Right renal pelvis (tissue), 4 donors: ENCODE measurements at regions not wholly inside any gene's neighbourhood (a gene's known extent, or its start where the extent isn't known, plus 50 kb on each side); places are given as distances from the start of the nearest gene placed in this dataset.
"Not testable (repeated sequence)": the region's sequence is repeated elsewhere in the genome, so short reads cannot be mapped to it uniquely, and the experiment has no call there.

Experiments
- DNase-seq, 4 donors: peaks; one replicate each; pipeline ENCODE4 v3.0.0-alpha.2; 2013; ENCODE audit warnings: low read depth in 4 of 4, low spot score in 3 of 4, missing footprints in 1 of 4

- DNase-seq = no peak
These were observed 51.5 kb upstream of the IFNE start for GRCh38 chr9:21533597-21533996.

GRCh38 chr9:21535396-21535795, 53.3 kb upstream of the IFNE start:
- no peak for DNase-seq

DNA sequence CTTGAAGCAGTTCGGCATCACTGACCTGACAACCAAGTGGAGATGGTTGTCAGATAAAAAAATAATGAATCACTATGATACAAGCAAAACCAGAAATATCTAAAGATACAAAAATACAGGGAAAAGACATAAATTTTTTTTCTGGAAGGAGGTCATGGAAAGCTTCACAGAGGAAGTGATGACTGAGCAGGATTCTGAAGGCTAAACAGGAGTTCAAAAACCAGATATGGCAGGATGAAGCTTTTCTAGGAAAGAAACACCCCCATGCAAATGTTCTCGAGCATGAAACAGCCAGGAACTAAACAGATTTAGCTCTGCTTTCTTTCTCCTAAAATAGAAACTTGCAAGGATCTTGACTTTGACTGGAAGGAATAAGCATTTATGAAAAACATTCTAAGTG, 60.7 kb upstream of the IFNE start:
- no peak for DNase-seq

DNA sequence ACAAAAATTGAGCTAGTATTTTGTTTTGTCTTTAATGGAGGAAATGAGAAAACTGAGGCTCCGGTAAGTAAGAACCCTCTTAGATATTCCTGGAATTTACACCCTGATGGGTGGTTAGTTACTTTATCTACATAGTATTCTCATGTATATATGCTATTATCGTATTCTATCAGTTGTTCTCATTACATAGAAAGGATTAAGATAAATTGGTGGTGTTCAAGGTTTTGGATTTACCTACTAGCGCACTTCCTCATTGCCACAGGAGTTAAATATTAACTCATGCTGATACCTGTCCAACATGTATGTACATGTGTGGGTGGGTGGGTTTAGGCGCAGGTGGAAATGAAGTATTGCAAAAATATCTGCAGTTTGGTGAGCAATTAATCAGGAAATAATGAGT, 61.1 kb upstream of the IFNE start:
- DNase-seq = no peak

GRCh38 chr9:21543816-21544215, 61.7 kb upstream of the IFNE start:
- DNase-seq = not testable (repeated sequence)

GRCh38 chr9:21546949-21547348, 64.8 kb upstream of the IFNE start:
- no peak for DNase-seq

- no peak for DNase-seq
These were observed 67.2 kb upstream of the IFNE start for GRCh38 chr9:21549251-21549765.

DNA sequence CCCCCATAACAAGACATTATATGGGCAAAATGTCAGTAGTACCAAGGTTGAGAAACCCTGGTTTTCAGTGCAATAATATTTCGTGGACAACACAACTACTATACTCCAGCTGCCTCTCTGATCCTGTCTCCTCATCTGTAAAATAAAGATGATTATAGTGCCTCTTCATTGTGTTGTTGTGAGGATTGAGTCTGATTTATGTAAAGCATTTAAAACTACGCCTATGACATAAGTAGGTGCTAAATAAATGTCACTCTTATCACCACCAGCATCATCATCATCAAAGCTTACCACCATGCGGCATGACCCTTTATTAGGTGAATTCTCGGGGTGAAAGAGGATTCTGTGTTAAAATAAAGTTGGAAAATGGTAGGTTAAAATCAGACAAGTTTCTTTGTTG, 67.8 kb upstream of the IFNE start:
- no peak for DNase-seq

GRCh38 chr9:21550392-21550791, 68.3 kb upstream of the IFNE start:
- DNase-seq = no peak

DNA sequence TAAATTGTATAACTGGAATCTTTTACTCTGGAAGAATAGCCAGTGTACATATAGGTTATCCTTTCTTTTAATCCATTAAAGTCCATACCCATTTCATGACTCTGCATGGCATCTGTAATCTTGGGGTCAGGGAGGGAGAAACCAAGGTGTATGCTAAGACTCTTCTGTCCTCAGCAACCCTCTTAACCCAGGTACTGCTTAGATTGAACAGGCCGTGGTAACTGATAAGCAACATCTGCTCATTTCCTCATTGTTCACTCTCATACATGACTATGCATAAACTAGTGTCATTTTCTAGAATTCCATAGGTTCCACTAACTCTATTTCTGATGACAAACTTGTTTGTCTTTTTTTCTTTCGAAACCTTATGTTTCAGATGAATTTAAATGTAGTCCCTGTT, 69.3 kb upstream of the IFNE start:
- no peak for DNase-seq

DNA sequence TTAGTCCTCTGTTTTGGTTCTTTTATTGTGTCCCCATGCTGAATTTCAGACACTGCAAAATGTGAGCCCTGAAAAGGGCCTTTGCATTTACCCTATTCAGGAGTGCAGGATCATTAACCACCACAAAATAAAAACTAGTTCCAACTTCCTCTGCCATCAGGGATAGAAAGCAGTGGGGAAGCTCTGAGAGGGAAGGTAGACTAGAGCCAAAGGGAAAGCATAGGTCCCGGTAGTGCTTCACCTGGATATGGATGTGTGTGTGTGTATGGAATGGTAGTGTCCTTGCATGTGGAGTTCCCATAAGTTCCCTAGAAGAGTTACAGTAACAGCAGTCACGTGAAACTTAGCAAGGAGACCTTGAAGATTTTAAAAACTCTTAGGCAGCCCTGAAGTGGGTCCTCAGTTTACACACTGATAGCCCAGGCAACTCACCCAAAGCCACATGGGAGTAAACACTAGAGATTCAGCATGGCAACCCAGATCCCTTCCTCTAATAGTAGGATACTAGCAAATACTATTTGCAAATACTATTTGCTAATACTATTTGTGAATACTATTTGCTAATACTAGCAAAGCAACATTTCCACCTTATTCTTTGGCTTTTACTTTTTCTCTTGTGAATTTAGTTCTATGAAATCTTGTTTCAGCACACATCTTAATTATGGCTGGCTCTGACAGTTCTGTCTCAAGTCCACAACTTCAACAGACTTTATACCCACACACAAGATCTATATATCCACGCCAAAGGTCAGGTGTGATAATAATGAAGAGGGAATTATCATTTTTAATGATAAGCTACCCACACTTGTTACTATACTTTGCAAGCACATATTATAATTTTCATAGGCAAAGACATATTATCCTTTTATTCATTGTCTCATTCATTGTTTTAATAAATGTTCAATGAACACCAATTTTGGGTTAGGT, 70.4 kb upstream of the IFNE start:
- no peak for DNase-seq

DNA sequence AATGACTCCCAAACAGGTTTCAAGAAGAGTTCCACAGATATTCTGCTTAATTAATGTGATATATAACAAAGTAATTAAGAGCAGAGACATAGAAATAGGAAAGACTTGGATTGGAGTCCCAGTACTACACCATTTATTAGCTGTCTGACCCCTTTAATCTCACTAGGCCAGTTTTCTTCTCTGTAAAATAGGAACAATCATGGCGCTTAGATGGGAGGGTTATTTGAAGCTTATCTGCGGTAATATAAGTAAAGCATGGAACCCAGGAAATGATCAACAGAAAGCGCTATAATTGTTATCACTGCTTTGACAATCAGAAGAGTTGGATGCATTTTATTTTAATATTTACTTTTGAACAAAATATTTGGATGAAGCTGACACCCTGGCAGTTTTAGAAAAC, 71.3 kb upstream of the IFNE start:
- no peak for DNase-seq

DNA sequence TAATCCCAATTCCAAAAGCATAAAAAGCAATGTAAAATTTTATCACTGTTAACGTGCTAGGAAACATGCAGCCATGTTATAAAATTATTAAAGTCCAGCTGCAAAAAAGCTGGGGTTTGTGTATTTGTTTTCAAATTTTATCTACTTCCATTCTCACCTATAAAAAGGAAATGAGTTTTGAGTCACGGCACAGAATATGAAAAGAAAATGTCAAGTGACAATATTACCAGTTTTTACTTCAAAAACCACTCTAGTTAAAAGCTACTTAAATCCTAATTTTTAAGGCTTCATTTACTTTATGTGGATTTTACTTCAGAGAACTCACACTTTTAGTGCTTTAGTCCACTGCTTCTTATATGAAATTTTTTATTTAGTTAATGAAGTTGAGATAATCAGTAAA, 72.7 kb upstream of the IFNE start:
- DNase-seq = no peak

DNA sequence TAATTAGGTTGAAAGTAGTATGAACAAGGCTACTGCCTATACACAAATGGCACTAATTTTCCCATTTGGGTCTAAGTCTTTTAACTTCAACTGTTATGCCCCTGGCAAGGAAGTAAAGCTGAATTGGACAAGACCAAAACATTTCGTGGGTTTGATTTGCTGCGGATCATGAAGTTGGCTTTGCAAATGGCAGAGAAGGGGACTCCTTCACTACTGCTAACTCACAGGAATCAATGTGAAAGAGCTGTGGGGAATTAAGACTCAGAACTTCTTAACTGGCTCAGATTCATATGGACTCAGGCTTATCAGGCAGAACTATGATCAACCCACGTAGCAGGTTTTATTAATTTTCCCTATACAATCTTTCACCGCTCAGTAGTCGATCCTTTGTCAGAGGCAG, 73.8 kb upstream of the IFNE start:
- DNase-seq = no peak

GRCh38 chr9:21556581-21557427, 74.7 kb upstream of the IFNE start:
- DNase-seq = no peak

GRCh38 chr9:21557428-21557768, 75.3 kb upstream of the IFNE start:
- DNase-seq = no peak

- no peak for DNase-seq
These were observed 76.0 kb upstream of the IFNE start for GRCh38 chr9:21558079-21558478.

GRCh38 chr9:21558615-21559401, 76.7 kb upstream of the IFNE start:
- DNase-seq = no peak

DNA sequence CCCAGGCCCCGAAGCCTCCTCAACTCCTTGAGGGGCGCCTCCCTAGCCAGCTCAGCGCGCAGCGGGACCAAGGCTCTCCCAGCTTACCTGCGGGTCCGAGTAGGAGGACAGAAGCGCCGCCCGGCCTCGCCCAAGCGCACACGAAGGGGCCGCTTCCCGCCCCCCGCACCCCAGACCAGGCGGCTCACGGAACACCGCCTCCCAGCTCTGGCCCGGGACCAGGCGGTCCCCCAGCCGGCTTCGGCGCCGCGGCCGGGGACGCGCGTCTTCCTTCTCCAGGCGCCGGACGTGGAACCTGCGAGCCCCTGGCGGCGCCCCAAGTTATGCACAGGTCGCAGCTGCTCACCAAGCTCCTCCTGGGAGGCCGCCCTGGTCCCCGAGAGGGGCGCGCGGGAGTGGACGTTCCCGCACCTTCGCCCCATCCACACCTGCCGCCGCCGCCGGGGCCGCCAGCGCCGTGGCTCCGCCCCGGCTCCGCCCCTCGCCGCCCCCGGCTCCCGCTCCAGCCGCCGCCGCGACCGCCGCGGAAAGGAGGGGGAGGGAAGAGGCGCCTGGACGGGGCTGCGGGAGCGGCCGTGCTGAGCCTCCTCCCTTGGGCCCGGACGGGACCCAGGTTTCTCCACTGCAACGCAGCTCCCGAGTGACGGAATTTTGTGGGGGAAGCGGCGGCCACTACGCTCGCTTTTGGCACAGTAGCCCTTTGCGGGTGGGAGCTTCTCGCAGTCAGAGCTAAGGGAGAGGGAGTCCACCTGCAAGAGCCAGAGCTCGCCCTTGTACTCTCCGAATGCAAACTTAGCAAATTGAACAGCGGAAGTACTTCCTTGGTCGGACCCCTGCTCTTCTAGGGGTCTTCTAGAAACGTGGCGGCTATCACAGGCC, 77.5 kb upstream of the IFNE start:
- no peak for DNase-seq

DNA sequence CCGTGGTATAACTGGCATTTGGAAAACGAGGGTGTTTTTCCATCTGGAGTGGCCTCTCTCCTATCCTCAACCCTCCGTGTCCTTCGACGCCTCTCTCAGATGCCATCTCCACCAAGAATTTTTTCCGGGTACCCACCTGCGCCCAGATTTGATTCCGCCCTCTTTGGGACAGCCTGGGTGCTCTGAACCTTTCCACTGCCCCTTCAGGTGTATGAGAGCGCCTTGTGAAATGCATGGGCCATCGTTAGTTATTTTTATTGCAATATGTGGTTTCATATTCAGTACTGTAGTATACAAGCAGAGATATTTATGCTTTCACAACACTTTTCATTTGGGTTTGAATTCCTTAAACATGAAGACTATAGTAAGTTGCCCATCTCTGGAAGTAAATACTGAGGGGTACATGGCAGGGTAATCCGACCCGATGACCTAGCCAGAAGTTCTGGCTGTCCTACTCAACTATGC, 78.2 kb upstream of the IFNE start:
- DNase-seq = no peak
